Esophagus squamous epithelium (tissue), 5 donors: ENCODE measurements at regions not wholly inside any gene's neighbourhood (a gene's known extent, or its start where the extent isn't known, plus 50 kb on each side); places are given as distances from the start of the nearest gene placed in this dataset.

Source experiments
- DNase-seq: peaks from one replicate; lab custom pipeline; 2025; lab: John Stamatoyannopoulos, UW
- H3K27ac ChIP-seq, 4 donors: fragments of 200-600 bp; sonication (generic); one replicate each; pipeline ENCODE4 v1.5.1; 2016 to 2019; ENCODE audit warnings: mild to moderate bottlenecking in 1 of 4
- H3K27me3 ChIP-seq, 4 donors: fragments of 200-600 bp; sonication (generic); 1 replicate in 3 of 4; 2 replicates in 1 of 4; pipeline versions ENCODE4 v1.5.1 to v1.6.0; 2017 to 2021; ENCODE audit warnings: antibody characterized with exemption in 1 of 4
- H3K36me3 ChIP-seq, 3 donors: fragments of 200-600 bp; sonication (generic); one replicate each; pipeline ENCODE4 v1.5.1; 2016 to 2019
- H3K4me1 ChIP-seq, 3 donors: fragments of 200-600 bp; sonication (generic); one replicate each; pipeline ENCODE4 v1.5.1; 2017 to 2019
- H3K4me3 ChIP-seq, 4 donors: fragments of 200-600 bp; sonication (generic); 1 replicate in 3 of 4; 2 replicates in 1 of 4; pipeline ENCODE4 v1.5.1; 2016 to 2019; ENCODE audit warnings: mild to moderate bottlenecking in 2 of 4, moderate library complexity in 1 of 4
- H3K9me3 ChIP-seq, 3 donors: fragments of 200-600 bp; sonication (generic); one replicate each; pipeline ENCODE4 v1.5.1; 2016 to 2019
- POLR2A ChIP-seq, 4 donors: fragments of 450-650 bp; IDR thresholded peaks; one replicate each; pipeline ENCODE4 v1.6.1; 2017; ENCODE audit warnings: antibody characterized with exemption in 4 of 4, mild to moderate bottlenecking in 4 of 4, moderate library complexity in 3 of 4
- WGBS, 2 donors: methylation state at CpG; one replicate each; pipeline ENCODE4 v1.1.5; 2018; 5-methylcytosine and 5-hydroxymethylcytosine counted together
- intact Hi-C: fragments of 100-400 bp; cut with DNase I; formaldehyde crosslinking; loops from one replicate; pipeline ENCODE4 v1.15.0; 2022
- TF ChIP-seq, protein P1 (sequence below), 6 experiments: fragments of 450-650 bp in 4 of 6; fragments of 200-600 bp in 2 of 6; sonication (generic) in 2 of 6; IDR thresholded peaks; one replicate each; pipeline ENCODE4 v1.5.1; 2016 to 2019; ENCODE audit warnings: antibody characterized with exemption in 6 of 6, mild to moderate bottlenecking in 4 of 6, moderate library complexity in 4 of 6
- donor health status: DM: yes; HTN: yes; CAD: no.

DNA sequence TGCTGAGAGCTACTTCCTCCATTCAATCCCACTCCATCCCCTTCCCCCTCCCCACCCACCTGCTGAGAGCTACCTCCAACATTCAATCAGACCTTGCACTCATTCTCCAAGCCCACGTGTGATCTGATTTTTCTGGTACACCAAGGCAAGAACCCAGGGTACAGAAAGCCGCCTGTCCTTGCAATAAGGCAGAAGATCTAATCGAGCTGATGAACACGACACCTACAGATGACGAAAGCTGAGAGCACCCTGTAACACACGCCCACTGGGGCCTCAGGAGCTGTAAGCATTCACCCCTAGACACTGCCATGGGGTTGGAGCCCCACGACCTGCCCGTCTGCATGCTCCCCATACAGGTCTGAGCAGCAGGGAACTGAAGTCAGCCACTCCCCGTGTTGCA lies 58.3 kb downstream of the TRIML1 start:
- Histone ChIP-seq H3K27me3 (no peaks in the 10 kb centered on the region), H3K4me1 (no peaks in the 10 kb centered on the region), H3K27ac (no peak overlapping the region), H3K9me3 (no peaks in the 10 kb centered on the region), H3K4me3 (no peak overlapping the region), H3K36me3 (no peaks in the 10 kb centered on the region)
- DNase-seq = no peak
- no peak for TF ChIP-seq POLR2A (IDR thresholded peaks at IDR 0.05)
- TF ChIP-seq, protein P1, sequence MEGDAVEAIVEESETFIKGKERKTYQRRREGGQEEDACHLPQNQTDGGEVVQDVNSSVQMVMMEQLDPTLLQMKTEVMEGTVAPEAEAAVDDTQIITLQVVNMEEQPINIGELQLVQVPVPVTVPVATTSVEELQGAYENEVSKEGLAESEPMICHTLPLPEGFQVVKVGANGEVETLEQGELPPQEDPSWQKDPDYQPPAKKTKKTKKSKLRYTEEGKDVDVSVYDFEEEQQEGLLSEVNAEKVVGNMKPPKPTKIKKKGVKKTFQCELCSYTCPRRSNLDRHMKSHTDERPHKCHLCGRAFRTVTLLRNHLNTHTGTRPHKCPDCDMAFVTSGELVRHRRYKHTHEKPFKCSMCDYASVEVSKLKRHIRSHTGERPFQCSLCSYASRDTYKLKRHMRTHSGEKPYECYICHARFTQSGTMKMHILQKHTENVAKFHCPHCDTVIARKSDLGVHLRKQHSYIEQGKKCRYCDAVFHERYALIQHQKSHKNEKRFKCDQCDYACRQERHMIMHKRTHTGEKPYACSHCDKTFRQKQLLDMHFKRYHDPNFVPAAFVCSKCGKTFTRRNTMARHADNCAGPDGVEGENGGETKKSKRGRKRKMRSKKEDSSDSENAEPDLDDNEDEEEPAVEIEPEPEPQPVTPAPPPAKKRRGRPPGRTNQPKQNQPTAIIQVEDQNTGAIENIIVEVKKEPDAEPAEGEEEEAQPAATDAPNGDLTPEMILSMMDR (IDR thresholded peaks at IDR 0.05) = no peak
- WGBS, 2 donors = 70 to 80% methylated on average over 2 to 6 of the region's 9 CpGs
- intact Hi-C loops = no loop called here

DNA sequence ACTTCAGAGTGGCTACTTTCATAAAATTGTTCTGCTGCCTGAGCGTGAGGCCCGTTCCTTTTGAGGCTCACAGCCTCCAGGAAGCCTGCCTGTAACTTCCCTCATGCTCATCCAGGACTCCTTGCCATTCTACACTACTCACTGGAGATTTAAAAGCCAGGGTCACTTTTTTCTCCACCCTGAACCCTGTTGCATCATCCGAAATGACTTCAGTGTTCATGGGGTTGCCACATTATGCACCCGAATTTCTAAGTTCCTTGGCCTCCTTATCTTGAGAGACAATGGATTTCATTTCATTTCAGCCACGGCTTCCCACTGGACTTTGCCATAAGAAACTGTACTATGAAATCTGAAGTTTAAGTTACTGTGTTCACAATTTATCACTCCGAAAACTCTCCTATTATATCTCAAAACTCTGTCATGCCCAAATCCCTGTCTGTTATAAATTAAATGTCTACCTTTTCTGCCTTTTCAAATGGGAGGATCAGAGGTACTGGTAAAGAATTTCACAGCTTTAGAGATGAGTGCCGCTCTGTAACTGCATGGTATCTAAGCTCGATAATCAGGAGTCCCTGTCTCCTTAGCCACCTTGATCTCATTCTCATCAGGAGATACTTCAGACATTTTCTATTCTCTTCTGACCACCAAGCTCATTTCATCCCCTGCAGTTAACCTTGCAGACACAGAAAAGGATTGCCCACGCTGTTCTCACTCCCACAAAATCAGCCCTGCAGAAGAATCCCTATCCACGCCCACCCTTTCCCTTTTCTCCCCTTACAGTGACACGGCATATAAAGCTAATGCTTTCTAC lies 59.9 kb downstream of the TRIML1 start:
- no peak overlapping the region for H3K4me3 ChIP-seq
- WGBS, 2 donors = 69 to 71% methylated on average over 11 of the region's 11 CpGs

GRCh38 chr4:188201851-188202250 lies 62.6 kb downstream of the TRIML1 start:
- DNase-seq = no peak
- Histone ChIP-seq H3K4me1 (no peaks in the 10 kb centered on the region), H3K27ac (no peak overlapping the region), H3K4me3 (no peak overlapping the region), H3K36me3 (no peaks in the 10 kb centered on the region), H3K9me3 (no peaks in the 10 kb centered on the region), H3K27me3 (no peaks in the 10 kb centered on the region)
- WGBS, 2 donors = 47 to 82% methylated on average over 3 of the region's 3 CpGs
- intact Hi-C loops = no loop called here
- TF ChIP-seq, protein P1 (IDR thresholded peaks at IDR 0.05) = no peak
- TF ChIP-seq POLR2A (IDR thresholded peaks at IDR 0.05) = no peak

More for the DNA sequence above, 59.9 kb downstream of the TRIML1 start:
- Histone ChIP-seq H3K27ac (no peak overlapping the region), H3K27me3 (no peaks in the 10 kb centered on the region), H3K36me3 (no peaks in the 10 kb centered on the region), H3K9me3 (no peaks in the 10 kb centered on the region), H3K4me1 (no peaks in the 10 kb centered on the region)
- TF ChIP-seq, protein P1 (IDR thresholded peaks at IDR 0.05) = no peak
- TF ChIP-seq POLR2A (IDR thresholded peaks at IDR 0.05) = no peak
- DNase-seq = no peak
- intact Hi-C loops = no loop called here

- Histone ChIP-seq H3K27ac (no peak overlapping the region), H3K4me1 (no peaks in the 10 kb centered on the region), H3K36me3 (no peaks in the 10 kb centered on the region), H3K4me3 (no peak overlapping the region), H3K27me3 (no peaks in the 10 kb centered on the region), H3K9me3 (no peaks in the 10 kb centered on the region)
- DNase-seq = no peak
- TF ChIP-seq POLR2A (IDR thresholded peaks at IDR 0.05) = no peak
- TF ChIP-seq, protein P1 (IDR thresholded peaks at IDR 0.05) = no peak
- intact Hi-C loops = no loop called here
- WGBS, 2 donors = 76 to 87% methylated on average over 3 of the region's 3 CpGs
Measured at GRCh38 chr4:188206783-188207182, 67.5 kb downstream of the TRIML1 start.

DNA sequence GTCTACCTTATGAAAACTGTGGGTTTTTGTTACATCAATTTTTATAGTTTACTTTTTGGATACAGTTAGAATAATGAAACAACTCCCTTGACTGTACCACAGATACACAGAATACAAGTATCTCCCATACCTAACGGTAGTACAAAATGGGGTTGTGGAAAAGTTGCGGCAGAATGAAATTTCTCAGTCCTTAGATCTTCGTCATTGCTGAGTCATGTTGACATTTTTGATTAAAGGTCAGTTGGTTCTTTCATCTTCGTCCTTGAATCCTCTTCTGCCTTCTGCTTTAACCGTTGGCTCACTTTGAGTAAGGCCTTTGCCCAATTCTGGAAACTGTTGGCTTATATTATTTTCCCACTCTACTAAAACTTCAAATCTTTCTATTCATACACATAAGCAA lies 75.6 kb downstream of the TRIML1 start:
- intact Hi-C loops = no loop called here
- H3K27me3 ChIP-seq = no peaks in the 10 kb centered on the region
- no peak for DNase-seq
- H3K9me3 ChIP-seq = no peaks in the 10 kb centered on the region
- H3K36me3 ChIP-seq = no peaks in the 10 kb centered on the region
- H3K27ac ChIP-seq = no peak overlapping the region
- no peak overlapping the region for H3K4me3 ChIP-seq
- TF ChIP-seq, protein P1 (IDR thresholded peaks at IDR 0.05) = no peak
- no peak for TF ChIP-seq POLR2A (IDR thresholded peaks at IDR 0.05)
- WGBS, 2 donors = 72 to 83% methylated on average over 5 of the region's 5 CpGs
- H3K4me1 ChIP-seq = no peaks in the 10 kb centered on the region
